Iris pigment epithelial cell (primary cell): ENCODE measurements at regions not wholly inside any gene's neighbourhood (a gene's known extent, or its start where the extent isn't known, plus 50 kb on each side); places are given as distances from the start of the nearest gene placed in this dataset.

ENCODE experiments used
- DNase-seq: peaks from one replicate; pipeline ENCODE4 v3.0.0-alpha.2; 2011; ENCODE audit warnings: low read depth

DNA sequence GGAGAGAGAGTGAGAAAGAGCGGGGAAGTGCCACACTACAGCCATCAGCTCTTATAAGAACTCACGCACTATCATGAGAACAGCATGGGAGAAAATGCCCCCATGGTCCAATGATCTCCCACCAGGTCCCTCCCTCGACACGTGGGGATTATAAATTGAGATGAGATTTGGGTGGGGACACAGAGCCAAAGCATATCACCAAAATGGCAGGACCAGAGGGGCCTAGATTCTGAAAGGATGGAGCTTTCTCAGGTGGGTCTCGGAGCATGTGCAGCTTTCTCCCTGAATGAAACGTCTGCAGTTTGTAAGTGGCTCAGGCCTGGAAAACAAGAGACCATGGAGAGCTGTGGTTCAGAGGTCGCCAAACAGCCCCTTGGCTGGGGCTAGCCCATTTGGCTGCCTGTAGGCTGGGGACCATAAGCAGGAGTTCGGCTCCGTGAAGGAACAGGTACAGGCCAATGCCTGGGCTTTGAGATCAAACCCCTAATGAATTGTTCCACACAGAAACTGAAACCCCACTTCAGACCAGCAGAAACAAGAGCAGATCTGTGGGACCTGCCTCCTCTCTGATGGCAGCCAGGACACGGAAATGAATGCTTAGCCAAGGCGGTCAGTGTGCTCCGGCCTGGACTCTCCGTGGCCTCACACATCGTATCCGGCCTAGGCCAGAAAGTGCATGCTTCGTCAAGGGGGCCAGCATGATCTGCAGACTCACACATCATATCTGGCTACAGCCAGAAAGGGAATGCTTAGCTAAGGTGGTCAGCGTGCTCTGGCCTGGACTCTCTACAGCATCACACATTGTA lies 111.2 kb upstream of the TMEM18 start:
- no peak for DNase-seq

DNA sequence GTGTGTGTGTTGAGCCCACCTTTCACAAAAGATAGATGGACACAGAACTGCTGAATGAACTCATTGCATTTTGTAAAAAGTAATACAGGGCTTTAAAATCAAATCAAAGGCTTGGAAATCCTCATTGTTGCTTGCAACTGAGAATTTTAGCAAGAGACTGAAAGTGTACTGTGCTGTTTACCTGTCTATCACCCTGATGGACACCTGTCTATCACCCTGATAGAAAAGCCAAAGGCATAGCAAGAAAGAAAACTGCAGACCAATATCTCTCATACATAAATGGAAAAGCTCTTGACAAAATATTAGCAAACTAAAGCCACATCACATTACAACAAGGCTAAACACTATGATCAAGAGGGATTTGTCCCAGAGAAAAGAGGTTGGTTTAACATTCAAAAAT lies 107.5 kb upstream of the TMEM18 start:
- DNase-seq = no peak

DNA sequence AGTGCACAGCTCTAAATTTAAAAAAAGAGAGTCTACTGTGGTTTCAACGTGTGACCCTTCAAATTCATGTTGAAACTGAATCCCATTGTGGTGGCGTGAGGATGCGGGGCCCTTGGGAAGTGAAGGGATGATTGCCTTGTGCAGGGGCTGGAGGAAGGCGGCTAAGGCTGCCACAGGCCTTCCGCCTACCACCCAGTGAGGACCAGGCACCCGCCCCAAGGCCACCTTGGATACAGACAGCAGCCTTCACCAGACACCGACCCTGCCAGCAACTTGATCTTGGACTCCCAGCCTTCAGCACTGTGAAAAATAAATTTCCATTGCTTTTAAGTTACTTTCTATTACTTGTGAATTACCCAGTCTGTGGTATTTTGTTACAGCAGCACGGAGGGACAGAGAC lies 103.4 kb upstream of the TMEM18 start:
- DNase-seq = no peak

DNA sequence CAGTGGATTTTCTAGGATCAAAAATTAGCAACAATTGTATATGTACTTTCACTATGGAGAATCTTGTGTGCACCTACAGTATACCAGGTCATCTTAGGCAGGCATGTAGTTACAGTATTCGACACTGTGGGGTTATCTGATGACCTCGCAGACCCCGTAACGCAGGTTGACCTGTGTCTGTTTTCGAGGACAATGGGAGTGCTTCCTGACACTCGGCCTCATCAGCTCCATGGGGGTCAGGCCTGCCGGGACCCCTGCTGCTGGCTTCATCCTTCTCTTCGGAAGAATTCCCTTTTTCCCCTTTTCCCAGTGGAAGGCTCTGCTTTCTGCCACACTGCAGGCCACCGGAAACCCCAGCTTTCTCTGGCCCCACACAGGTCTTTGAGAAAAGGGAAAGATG lies 102.8 kb upstream of the TMEM18 start:
- DNase-seq = no peak

DNA sequence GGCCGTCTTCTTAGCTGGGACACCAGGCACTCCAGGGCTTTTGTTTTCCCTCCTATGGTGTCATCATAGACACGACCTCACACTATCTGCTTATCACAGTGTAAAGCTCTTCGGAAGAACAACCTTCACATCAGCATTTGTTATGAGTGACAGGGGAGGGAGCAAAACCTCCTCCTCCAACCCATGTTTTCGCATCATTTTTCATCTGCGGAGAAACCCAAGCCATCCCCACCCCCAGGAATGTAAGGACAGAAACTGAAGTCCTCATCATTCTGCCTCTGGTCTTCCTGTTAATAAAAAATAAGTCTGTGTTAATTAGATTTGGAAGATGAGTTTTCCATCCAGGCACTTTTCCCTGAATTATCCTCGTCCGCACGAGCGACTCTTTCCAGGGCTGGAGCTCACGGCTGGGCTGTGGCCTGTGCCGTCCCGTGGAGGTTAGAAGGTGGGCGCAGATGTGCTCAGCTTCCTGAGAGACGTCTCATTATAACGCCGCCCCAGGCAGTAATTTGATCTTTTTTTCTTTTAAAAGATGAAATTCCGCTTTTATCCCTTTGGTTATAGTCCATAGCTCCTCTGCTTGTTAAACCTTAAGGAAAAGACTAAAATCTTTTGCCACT lies 101.6 kb upstream of the TMEM18 start:
- DNase-seq = no peak

DNA sequence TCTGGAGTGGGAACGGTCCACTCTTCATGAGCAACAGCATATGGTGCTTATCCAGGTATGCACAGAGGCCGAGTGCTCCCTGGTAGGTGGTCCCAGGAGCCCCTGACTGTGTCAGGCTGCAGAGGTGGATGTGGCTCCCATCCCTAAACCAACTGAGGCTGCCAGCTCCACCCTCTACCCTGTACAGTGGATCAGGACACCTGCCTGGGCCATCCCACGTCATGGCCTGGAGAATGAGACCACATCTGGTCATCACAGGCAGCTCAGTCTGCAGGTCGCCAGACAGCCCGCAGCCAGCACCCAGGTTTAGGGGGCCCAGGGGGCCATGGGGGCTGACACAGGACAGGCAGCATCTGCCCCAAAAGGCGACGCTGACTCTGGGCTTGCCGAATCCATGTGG lies 100.3 kb upstream of the TMEM18 start:
- DNase-seq = no peak

DNA sequence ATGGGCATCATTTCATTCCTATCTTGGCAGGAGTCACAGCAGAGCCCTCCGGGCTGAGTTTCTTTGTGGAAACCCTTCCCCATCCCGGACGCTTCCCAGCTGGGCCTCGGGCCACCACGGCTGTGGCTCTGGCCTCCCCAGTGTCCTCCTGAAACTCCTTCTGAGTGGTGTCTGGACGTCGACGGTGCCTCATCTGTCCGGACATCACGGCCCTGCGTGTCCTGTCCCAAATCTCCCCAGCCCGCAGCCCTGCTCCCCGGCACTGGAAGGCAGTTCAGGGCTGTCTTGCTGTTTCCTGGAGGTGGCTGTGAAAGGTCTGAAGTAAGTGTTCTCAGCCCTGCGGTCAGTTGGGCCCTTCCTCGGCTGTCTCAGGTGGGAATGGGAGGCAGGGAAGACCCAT lies 99.8 kb upstream of the TMEM18 start:
- no peak for DNase-seq

DNA sequence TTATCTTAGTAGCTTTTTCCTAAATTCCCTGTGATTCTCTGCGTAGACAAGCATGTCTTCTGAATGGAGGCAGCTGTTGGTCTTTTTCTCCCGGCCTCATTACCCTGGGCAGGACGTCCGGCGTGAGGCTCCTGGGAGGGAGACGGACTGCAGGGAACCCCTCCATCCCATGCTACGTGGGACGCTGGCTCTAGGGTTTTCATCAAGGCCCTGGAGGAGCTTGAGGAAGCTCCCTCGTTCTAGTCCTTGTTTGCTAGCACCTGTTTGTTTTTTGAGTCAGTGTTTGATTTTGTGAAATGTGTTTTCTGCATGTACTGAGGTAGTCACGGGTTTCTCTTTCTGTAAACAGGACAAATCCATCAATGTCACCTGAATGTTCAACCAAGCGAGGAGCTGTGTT lies 99.3 kb upstream of the TMEM18 start:
- no peak for DNase-seq

DNA sequence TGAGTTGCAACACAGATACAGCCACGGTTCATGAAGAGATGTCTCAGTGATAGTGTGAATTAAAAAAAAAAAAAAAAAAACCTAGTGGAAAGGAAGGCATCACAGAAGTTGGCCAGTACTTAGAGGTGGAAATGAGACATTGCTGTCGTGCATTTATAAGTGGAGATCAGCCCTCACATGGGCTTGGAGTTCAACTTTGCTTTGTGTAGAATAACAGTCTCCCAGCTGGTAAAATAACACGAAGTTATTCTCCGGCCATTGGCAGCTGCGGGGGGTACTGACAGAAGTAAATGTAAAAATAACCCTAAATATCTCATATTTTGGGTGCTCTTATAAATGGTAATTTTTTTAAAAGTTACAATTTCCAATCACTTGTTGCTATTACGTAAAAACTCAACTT lies 98.8 kb upstream of the TMEM18 start:
- DNase-seq = no peak

DNA sequence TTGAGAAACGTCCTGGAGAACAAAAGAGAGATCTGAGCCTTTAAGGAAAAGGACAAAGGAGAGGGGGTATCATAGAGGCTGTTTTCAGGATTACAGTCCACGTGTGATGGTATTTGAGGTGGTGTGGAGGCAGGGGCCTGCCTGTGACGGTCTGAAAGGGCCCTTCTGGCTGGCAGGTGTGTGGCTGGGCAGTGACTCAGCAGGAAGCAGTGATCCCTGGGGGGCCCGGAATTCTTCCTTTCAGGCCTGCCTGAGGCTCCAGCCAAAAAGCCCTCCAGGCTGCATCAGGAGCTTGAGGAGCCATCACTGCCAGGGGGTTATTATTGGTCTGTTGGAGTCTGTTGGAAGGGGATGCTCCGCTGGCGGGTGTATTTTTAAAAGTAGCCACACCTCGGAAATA lies 97.2 kb upstream of the TMEM18 start:
- no peak for DNase-seq

DNA sequence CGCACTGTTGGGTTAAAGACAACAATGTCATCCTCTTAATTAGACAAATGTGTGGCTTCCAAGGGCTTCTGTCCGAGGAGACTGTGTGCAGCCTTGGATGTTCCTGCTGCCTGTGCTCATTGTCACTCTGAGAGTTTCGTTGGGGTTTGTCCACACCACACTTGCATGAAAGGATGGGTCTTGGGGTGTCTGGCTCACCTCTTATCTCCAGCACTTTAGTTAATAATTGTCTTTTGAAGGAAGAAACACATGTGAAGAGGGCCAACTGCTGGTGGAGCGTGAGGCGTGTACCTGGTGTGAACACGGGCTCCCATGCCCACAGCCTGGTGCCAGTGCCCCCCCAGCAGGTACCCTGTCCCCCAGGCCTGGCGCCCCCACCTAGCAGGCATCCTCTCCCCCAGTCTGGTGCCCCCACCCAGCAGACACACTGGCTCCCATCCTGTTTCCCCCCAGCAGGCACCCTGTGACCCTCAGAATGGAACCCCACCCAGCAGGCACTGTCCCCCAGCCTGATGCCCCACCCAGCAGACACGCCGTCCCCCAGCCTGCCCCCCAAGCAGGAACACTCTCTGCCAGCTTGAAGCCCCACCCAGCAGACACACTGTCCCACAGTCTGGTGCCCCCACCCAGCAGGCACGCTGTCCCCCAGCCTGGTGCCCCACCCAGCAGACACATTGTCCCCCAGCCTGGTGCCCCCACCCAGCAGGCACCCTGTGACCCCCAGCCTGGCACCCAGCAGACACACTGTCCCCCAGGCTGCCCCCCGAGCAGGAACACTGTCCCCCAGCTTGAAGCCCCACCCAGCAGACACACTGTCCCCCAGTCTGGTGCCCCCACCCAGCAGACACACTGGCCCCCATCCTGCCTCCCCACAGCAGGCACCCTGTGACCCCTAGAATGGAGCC lies 96.3 kb upstream of the TMEM18 start:
- no peak for DNase-seq

DNA sequence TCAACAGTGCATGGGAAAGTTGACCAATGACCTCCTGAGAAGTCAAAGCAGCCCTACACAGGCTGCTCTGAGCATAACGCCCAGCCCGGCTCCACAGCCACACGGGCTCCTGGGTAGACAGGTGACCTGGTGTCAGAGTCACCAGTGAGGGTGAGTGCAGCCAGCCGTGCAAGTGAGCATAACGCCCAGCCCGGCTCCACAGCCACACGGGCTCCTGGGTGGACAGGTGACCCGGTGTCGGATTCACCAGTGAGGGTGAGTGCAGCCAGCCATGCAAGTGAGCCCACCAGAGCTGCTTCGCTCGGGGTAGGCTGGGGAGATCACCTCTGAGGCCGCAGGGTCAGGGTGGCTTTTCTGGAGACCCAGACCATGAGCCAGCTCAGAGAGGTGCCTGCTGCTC lies 94.3 kb upstream of the TMEM18 start:
- DNase-seq = no peak

DNA sequence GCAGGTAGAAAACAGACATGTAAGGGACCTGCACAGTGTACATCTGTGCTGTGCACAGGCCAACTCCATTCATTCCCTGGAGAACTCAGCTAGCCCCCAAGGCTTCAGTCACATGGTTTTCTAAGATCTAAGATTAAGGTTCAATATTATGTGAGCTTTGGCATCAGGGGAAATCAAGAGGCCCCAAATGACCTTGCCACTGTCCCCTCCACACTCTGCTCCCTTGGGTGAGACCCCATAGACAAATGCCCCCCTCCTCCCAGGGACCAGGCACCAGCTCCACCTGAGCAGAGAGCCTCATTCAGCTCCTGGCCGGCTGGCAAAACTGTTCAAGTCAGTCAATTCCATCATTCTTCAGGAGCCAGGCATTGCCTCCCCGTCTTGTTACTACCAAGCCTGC lies 93.6 kb upstream of the TMEM18 start:
- DNase-seq = no peak

DNA sequence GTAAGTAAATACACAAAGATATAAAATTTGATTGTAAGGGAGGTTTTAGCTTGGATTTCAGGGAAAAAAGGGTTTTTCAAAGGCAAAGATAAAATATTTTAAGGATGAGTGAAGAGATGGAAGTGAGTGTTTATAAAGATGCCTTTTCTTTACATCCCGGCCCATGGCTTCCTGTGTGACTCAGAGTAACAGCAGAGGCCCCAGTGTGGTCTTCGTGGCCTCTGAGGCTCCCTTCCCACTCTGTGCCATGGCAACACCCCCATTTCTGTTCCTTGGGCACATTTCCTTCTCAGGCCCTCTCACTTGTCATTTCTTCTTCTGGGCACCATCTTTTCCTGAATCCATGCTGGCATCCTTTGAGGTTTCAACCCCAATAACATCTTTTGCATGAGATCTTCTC lies 92.6 kb upstream of the TMEM18 start:
- no peak for DNase-seq

DNA sequence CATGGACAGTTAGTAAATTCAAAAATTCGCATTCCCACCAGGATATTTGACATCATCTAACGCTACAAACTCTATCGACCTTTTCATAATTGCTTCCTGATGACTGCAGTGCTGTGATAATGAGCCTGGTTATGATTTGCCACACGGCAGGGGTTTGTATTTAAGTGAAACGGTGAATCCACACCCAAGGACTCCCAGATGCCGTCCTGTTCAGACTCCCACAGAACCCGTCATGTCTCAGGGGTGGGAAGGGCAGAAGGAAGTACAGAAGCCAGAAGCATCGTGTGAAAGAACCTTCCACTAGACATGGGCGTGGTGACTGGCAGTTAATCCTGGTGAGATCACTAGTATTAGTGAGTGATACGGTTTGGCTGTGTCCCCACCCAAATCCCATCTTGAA lies 91.2 kb upstream of the TMEM18 start:
- no peak for DNase-seq

DNA sequence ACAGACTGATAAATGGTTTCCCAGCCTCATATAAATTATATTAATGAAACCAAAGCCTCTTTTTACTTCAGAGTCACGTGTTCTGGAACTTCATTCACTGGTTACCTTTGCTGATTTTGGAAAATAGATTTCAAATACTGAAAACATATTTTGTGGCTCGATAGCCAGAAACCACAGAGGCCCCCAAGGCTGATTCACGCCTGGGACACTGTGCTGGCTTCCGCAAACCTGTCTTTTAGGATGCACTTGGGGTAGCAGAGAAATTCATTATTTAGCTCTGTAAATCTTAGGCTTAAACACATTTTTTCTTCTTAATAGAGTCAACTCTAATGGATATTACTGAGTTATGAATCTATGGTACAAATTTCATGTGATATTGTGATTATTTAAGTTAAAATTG lies 90.7 kb upstream of the TMEM18 start:
- no peak for DNase-seq

DNA sequence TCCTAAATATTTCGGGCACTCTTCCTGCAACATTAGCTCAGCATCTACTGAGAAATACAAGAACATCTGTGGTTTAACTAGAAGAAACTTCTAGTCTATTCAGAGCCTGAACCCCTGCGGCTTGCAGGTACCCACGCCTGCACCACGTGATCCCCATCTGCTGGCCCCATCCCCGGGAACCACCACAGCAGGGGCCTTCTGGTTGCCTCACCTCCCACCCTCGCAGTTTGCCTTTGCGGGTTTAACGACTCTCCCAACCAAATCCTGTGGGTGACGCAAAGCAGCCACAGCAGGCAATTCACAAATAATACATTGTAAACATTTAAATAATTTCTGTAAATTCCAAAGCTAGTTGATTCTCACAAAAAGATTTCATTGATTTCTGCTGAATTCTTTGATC lies 90.2 kb upstream of the TMEM18 start:
- DNase-seq = no peak

DNA sequence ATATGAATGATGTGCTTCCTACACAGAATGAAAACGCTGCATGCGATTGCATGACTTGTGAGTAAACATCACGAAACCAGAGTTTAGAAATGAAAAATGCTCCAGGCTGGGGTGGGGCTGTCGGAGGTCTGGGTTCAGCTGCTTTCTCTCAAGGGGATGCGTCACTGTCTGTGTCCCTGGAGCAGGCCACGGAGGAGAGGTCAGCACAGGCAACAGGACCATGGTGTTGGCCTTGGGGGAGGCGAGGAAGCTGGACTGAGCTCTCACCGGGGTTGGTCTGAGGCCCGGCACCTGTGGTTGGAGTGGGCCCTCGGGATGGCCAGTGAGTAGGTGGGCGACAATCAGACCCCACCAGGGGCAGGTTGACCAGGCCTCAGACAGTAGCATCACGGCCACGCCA lies 89.0 kb upstream of the TMEM18 start:
- no peak for DNase-seq

DNA sequence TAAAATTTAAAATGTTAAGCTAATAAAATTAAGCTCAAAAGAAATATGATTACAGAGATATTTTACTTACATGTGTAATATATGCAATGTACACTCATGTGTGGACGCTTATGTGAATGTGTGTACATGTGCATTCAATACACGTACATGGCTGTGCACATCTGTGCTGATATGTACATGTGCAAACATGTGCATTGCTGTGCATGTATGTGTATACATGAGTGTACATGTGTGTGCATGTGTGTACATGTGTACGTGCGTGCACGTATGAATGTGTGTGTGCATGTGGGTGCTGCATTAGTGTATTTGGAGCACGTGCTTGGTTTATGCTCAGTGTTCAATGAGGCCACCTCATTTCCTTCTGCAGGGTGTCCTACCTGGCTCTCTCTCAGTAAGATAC lies 88.2 kb upstream of the TMEM18 start:
- DNase-seq = no peak

DNA sequence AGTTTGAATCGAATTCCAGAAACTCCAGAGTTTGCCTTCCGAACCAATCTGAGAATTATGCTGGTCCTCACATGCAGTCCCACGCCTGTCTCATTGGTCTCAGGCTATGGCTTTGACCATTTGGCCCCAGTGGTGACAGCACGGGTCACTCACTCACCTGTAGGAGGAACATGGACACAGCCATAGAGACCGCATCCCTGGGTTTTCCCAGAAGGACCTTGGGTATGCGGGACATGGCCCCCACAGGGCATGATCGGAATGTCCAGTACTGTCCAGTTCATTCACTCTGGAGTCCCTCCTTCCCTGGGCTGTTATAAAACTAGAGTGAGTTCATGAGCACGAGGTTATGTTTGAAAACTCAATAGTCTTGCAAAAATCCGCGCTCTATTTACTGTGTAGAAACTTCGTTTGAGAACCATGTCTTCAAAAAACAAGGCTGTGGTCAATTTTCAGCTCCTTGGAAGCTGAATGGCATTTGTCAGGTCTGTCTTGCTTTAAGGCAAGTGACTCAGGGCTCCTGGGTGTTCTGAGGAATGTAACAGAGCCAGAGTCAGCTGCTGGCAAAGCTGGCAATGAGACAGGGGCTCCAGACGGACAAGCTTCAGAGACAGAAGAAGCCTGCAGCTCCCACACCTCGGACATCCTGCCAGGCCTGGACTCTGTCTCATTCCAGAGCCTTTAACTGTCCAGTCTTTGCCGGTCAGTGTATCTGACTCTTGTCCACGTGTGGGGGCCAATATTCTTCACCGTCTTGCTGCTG lies 86.7 kb upstream of the TMEM18 start:
- DNase-seq = no peak

DNA sequence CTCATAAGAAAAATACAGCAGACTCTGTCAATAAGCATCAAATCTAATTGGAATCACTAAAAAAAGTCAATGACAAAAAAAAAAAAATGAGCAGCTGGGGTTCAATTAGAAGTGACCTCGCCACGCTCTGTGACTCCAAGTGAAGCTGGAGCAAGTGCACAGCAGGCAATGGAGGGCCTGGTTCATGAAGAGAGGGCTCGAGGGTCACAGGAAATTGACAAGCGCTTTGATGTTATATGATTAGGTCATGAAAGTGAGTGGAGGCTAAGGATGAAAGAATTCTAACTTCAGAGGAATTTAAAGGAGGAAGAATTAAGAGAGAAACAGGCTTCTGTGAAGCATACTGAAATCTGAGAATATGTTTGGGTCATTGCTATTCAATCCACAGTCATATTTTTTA lies 85.4 kb upstream of the TMEM18 start:
- no peak for DNase-seq

DNA sequence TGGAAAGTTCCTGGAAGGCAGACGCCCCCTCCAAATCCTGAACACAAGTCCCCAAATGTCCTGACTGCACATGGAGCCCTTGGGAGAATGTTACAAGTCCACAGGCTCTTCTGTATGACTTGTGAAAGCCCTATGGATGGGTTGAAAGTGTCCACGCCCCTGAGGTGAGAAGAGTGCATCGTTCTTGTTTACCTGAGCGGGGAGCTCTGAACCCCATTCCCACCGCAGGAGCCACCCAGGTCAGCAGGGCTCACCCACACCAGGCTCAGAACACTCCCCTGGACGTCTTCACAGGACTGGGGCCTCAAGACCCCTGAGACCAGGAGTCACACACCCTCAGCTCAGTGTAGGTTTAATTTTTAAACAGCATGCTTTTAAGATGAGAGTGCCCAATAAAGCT lies 84.2 kb upstream of the TMEM18 start:
- DNase-seq = no peak
